NCI-H2196 (cell line): ENCODE measurements at regions not wholly inside any gene's neighbourhood (a gene's known extent, or its start where the extent isn't known, plus 50 kb on each side); places are given as distances from the start of the nearest gene placed in this dataset.
A peak's percentile ranks its signal among the peaks of the same experiment; 100 is the strongest.

ENCODE experiments used
- DNase-seq: peaks from one replicate; lab custom pipeline; 2025; ENCODE audit not compliant: unreplicated experiment; lab: John Stamatoyannopoulos, UW

- DNase-seq, result no peak
Observed at GRCh38 chr6:9428421-9429172, 986.3 kb downstream of the TFAP2A start.

DNA sequence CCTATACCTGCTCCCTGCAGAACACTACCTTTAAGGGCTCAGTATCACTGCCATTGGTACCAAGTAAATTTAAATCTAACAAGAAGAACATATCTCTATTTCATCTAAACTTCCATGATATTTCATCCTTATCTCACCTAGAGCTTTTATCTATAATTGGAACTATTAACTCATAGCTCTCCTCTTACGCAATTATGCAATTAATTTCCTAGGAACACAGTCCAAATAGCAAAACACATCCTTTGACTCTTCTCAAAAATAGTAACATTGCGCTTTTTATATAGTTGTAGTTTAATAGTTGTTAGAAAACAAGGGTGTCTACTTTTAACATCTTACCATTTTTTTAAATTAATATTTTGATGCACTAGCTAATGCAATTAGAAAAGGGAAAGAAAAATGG lies 986.8 kb upstream of the SLC35B3 start:
- no peak for DNase-seq

- DNase-seq, result no peak
Observed at GRCh38 chr6:9420316-9421015, 985.1 kb upstream of the SLC35B3 start.

DNA sequence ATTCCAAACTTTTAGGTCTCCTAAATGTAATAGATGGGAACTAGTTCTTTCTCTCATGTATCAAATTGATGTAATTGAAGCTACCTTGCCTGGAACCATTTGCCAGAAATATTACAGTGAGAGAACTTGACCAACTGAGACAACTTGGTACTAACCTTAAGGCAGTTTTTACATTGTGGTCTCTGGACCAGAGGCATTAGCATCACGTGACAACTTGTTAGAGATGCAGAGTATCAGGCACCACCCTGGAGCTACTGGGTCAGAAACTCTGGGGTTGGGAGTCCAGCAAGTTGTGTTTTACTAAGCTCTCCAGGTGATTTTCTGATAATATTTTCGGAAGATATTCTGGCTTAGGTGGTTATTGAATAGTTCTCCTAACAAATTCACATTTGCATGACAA lies 982.1 kb upstream of the SLC35B3 start:
- no peak for DNase-seq

GRCh38 chr6:9412951-9413559 lies 977.7 kb upstream of the SLC35B3 start:
- no peak for DNase-seq

- no peak for DNase-seq
Observed at GRCh38 chr6:9409126-9409525, 973.8 kb upstream of the SLC35B3 start.

GRCh38 chr6:9408402-9409117 lies 973.2 kb upstream of the SLC35B3 start:
- peak; percentile 6 for DNase-seq

- DNase-seq, result no peak
Observed at GRCh38 chr6:9405825-9406224, 970.5 kb upstream of the SLC35B3 start.

DNA sequence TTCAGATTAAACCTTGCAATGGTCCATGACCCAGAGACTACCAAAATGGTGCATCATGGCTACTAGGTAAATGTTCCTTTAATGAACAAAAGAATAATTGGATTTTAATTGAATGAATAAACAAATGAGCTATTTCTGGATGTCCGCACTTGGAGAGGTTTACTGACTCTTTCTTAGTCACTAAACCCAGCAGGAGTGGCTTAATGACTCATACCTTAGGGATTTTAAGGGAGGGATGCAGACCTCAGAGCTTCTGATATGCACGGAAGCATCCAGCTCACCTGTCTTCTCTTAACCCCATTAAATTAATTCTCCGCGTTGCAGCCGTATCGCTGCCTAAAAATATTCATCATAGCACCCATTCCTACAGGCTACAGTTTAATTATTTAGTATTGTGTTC lies 970.0 kb upstream of the SLC35B3 start:
- no peak for DNase-seq

DNA sequence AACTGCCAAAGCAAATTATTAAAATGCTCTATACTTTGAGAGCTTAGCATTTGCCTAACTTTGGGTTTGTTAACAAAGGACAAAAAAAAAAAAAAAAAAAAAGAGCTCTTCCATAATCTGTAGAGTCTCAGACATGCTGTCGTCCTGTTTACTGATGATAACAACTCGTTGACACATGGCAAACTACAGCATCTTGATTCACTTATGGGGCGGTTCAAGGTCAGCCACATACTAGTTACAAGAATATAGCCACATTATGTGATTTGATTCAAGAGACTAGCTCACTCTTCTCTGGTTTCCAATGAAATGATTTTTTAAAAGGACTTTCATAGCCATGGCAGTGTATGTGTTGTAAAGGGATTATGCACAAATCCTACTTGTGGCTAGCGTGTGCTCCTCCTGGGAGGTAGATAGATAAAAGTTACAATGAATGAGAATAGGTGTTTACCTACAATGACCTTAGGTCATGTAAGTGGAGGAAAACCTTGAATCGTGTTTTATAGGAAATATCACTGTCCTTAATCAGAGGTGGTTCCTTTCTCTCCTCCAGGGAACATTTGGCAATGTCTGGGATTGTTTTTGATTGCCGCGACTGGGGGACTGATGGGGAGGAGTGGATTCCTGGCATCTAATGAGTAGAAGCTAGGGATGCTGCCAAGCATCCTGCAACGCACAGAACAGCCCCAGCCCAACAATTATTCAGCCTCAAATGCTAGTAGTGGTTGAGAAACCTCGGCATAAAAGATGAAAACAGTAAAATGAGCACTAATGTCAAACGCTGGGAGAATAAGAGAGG lies 969.2 kb upstream of the SLC35B3 start:
- DNase-seq, result no peak

GRCh38 chr6:9403736-9404135 lies 968.4 kb upstream of the SLC35B3 start:
- no peak for DNase-seq

GRCh38 chr6:9401960-9402359 lies 966.6 kb upstream of the SLC35B3 start:
- no peak for DNase-seq

- DNase-seq, result no peak
Observed at GRCh38 chr6:9399916-9400315, 964.6 kb upstream of the SLC35B3 start.

- DNase-seq, result no peak
Observed at GRCh38 chr6:9398767-9399373, 963.5 kb upstream of the SLC35B3 start.

GRCh38 chr6:9398071-9398766 lies 962.9 kb upstream of the SLC35B3 start:
- peak; percentile 82 for DNase-seq

GRCh38 chr6:9388596-9388995 lies 953.3 kb upstream of the SLC35B3 start:
- DNase-seq, result no peak

GRCh38 chr6:9380568-9380967 lies 945.2 kb upstream of the SLC35B3 start:
- DNase-seq, result no peak

DNA sequence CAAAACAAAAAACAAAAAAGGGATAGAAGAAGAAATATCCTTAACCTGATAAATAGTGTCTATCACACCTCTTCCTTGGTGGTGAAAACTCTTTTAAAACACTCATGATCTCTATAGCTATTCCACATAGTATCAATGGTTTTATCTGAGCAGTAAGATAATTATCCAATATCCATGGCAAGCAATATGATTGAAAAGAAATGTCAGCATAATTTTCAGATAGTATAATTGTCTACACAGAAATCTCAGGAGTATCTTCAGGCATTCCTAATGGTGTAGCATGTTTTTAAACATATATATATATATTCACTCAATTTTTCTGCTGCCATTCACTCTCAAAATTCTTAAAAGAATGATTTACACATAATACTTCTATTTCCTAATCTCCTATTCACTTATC lies 938.0 kb upstream of the SLC35B3 start:
- no peak for DNase-seq

GRCh38 chr6:9370480-9370879 lies 935.1 kb upstream of the SLC35B3 start:
- no peak for DNase-seq

- DNase-seq, result no peak
Observed at GRCh38 chr6:9365378-9365777, 930.0 kb upstream of the SLC35B3 start.
